ENCODE measurements at regions not wholly inside any gene's neighbourhood (a gene's known extent, or its start where the extent isn't known, plus 50 kb on each side); places are given as distances from the start of the nearest gene placed in this dataset.
A peak's percentile ranks its signal among the peaks of the same experiment; 100 is the strongest.

DNA sequence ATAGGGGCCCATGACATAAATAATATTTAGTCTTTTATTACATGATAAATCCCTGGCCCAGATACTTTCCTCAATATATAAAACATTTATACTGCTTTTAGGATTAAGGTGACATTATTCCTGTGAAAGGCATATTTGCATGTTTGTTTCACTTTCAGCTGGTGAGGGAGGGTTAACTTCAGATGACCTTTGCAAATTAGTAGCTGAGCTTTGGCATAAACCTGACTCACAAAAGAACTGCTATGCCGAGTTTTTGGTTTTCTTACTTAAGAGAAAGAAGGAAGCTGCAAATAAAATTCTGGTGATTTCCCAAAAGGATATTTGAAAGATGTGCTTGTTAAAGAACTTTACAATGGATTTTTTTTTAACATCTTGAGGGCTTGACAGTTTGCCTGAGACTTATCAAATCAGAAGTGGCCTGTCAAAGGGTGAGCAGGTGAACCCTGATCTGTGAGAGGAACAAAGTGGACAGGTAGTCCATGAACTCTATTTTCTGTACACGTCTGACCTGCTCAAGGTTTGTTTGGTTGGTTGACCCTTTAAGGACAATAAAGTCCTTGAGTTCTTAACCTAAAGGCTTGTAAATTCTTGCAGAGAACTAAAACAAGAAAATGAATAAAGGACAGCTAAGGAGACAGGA, 93.5 kb downstream of the FAM124B start:
- TF ChIP-seq, protein P1, sequence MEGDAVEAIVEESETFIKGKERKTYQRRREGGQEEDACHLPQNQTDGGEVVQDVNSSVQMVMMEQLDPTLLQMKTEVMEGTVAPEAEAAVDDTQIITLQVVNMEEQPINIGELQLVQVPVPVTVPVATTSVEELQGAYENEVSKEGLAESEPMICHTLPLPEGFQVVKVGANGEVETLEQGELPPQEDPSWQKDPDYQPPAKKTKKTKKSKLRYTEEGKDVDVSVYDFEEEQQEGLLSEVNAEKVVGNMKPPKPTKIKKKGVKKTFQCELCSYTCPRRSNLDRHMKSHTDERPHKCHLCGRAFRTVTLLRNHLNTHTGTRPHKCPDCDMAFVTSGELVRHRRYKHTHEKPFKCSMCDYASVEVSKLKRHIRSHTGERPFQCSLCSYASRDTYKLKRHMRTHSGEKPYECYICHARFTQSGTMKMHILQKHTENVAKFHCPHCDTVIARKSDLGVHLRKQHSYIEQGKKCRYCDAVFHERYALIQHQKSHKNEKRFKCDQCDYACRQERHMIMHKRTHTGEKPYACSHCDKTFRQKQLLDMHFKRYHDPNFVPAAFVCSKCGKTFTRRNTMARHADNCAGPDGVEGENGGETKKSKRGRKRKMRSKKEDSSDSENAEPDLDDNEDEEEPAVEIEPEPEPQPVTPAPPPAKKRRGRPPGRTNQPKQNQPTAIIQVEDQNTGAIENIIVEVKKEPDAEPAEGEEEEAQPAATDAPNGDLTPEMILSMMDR (IDR thresholded peaks at IDR 0.05; ENCODE audit: insufficient read depth, low read length) = no peak
- H3K4me3 ChIP-seq (ENCODE audit: low read depth, low read length) = no peak overlapping the region
- no peak for DNase-seq (ENCODE audit: low read depth)

- no peak for DNase-seq (ENCODE audit: low read depth)
- TF ChIP-seq, protein P1 (IDR thresholded peaks at IDR 0.05; ENCODE audit: insufficient read depth, low read length) = no peak
- H3K4me3 ChIP-seq (ENCODE audit: low read depth, low read length) = no peak overlapping the region
Observed at GRCh38 chr2:224302952-224303351, 99.0 kb downstream of the FAM124B start.

GRCh38 chr2:224293976-224294375, 107.9 kb downstream of the FAM124B start:
- no peak for DNase-seq (ENCODE audit: low read depth)
- TF ChIP-seq, protein P1 (IDR thresholded peaks at IDR 0.05; ENCODE audit: insufficient read depth, low read length) = no peak

GRCh38 chr2:224287531-224287930, 114.4 kb downstream of the FAM124B start:
- DNase-seq (ENCODE audit: low read depth) = no peak
- TF ChIP-seq, protein P1 (IDR thresholded peaks at IDR 0.05; ENCODE audit: insufficient read depth, low read length) = no peak
- H3K4me3 ChIP-seq (ENCODE audit: low read depth, low read length) = no peak overlapping the region

More at GRCh38 chr2:224293976-224294375, 107.9 kb downstream of the FAM124B start:
- no peak overlapping the region for H3K4me3 ChIP-seq (ENCODE audit: low read depth, low read length)

DNA sequence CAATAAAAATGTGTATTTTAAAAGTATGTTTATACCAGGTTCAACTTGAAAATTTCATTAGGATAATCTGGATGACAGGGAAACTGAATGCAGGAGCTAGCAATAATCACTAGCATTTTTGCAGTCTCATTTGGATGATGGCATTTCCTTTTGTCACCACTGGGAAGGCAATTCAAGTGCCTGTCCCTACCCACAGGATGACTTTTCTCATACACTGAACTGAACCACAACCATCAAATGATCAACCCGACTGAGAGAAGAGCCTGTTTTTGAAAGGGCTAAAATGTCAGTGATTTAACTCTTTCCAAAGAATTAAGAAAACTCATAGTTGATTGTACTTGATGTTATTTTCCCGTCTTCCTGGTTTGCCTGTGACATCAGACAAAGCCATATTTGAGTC, 115.0 kb downstream of the FAM124B start:
- TF ChIP-seq, protein P1 (IDR thresholded peaks at IDR 0.05; ENCODE audit: insufficient read depth, low read length) = no peak
- no peak overlapping the region for H3K4me3 ChIP-seq (ENCODE audit: low read depth, low read length)
- DNase-seq (ENCODE audit: low read depth) = no peak

DNA sequence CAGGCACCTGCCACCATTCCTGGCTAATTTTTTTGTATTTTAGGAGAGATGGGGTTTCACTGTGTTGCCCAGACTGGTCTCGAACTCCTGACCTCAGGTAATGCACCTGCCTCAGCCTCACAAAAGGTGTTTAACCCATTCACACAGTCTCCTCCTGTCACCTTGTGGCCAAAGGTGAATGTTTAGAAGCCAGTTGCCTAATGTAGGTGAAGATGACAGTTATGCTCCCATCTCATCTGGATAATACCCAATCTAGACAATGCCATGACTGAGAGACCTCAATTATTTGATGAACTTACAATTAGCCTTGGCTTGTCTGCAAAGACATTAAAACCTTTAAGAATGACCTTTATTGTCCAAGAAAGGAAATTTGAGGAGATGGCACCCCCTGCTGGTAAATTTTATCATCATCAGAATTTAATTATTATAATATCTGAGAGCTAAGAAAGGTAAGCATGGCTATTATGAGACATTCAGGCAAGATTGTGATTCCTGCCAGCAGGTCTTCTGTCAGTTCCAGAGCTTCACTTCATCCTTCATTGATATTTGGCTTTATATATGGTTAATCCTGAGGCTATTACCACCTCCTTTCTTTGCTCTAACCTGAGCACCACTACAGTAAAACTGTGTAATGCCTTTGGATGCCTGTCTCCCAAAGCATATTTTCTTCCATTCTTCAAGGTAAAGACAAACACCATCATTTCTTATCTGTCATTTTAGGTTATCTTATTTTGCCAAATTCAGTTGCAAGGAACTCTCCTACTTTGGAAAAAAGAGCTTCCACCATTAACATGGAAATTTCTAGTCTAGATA, 117.6 kb downstream of the FAM124B start:
- peak; percentile 69 for DNase-seq (ENCODE audit: low read depth)
- TF ChIP-seq, protein P1 (IDR thresholded peaks at IDR 0.05; ENCODE audit: insufficient read depth, low read length) = peak; percentile 54
- H3K4me3 ChIP-seq (ENCODE audit: low read depth, low read length) = no peak overlapping the region
